ENCODE measurements at regions not wholly inside any gene's neighbourhood (a gene's known extent, or its start where the extent isn't known, plus 50 kb on each side); places are given as distances from the start of the nearest gene placed in this dataset.

GRCh38 chr3:139202959-139203349 is 140.9 kb upstream of the MRPS22 start:
- Histone ChIP-seq H3K4me1 (ENCODE audit: control insufficient read depth, extremely low read depth, insufficient read depth, low read length) (no peaks in the 10 kb centered on the region), H3K4me2 (ENCODE audit: extremely low read depth, insufficient read depth, low read length) (no peak overlapping the region), H3K27me3 (ENCODE audit: control insufficient read depth, insufficient read depth, low read length) (no peaks in the 10 kb centered on the region), H3K27ac (ENCODE audit: insufficient read depth, low read length) (no peak overlapping the region), H4K20me1 (ENCODE audit: control insufficient read depth, extremely low read depth, insufficient read depth, low read length) (no peaks in the 10 kb centered on the region), H3K9me3 (ENCODE audit: control insufficient read depth, insufficient read depth, low read depth, low read length) (no peaks in the 10 kb centered on the region), H3K9ac (ENCODE audit: insufficient read depth, low read length) (no peak overlapping the region), H3K4me3 (replicated peaks in 1 of 4; ENCODE audit: control extremely low read depth in 1 of 4, insufficient read depth in 1 of 4, low read depth in 3 of 4, low read length in 4 of 4) (no peak overlapping the region), H3K79me2 (ENCODE audit: control insufficient read depth, insufficient read depth, low read length) (no peaks in the 10 kb centered on the region), H3K36me3 (ENCODE audit: control insufficient read depth, insufficient read depth, low read length) (no peaks in the 10 kb centered on the region), H2AFZ (ENCODE audit: low read length) (no peak overlapping the region)
- no peak for TF ChIP-seq EZH2 (IDR thresholded peaks at IDR 0.05; ENCODE audit: low read length, missing control alignments)
- no peak for DNase-seq (ENCODE audit: low read depth in 2 of 2)

GRCh38 chr3:139203752-139204151 is 140.1 kb upstream of the MRPS22 start:
- Histone ChIP-seq H3K27ac (ENCODE audit: insufficient read depth, low read length) (no peak overlapping the region), H3K4me3 (replicated peaks in 1 of 4; ENCODE audit: control extremely low read depth in 1 of 4, insufficient read depth in 1 of 4, low read depth in 3 of 4, low read length in 4 of 4) (no peak overlapping the region), H3K36me3 (ENCODE audit: control insufficient read depth, insufficient read depth, low read length) (no peaks in the 10 kb centered on the region), H4K20me1 (ENCODE audit: control insufficient read depth, extremely low read depth, insufficient read depth, low read length) (no peaks in the 10 kb centered on the region), H3K27me3 (ENCODE audit: control insufficient read depth, insufficient read depth, low read length) (no peaks in the 10 kb centered on the region), H3K4me1 (ENCODE audit: control insufficient read depth, extremely low read depth, insufficient read depth, low read length) (no peaks in the 10 kb centered on the region), H3K9me3 (ENCODE audit: control insufficient read depth, insufficient read depth, low read depth, low read length) (no peaks in the 10 kb centered on the region), H3K9ac (ENCODE audit: insufficient read depth, low read length) (no peak overlapping the region), H3K79me2 (ENCODE audit: control insufficient read depth, insufficient read depth, low read length) (no peaks in the 10 kb centered on the region), H2AFZ (ENCODE audit: low read length) (no peak overlapping the region), H3K4me2 (ENCODE audit: extremely low read depth, insufficient read depth, low read length) (no peak overlapping the region)
- TF ChIP-seq EZH2 (IDR thresholded peaks at IDR 0.05; ENCODE audit: low read length, missing control alignments) (no peak), CTCF (conservative IDR thresholded peaks at IDR 0.05 in 1 of 2, IDR thresholded peaks at IDR 0.05 in 1 of 2; ENCODE audit: low read depth in 1 of 2, low read length in 2 of 2) (no peak)
- DNase-seq (ENCODE audit: low read depth in 2 of 2): no peak

- Histone ChIP-seq H3K27me3 (ENCODE audit: control insufficient read depth, insufficient read depth, low read length) (no peaks in the 10 kb centered on the region), H4K20me1 (ENCODE audit: control insufficient read depth, extremely low read depth, insufficient read depth, low read length) (no peaks in the 10 kb centered on the region), H3K4me3 (replicated peaks in 1 of 4; ENCODE audit: control extremely low read depth in 1 of 4, insufficient read depth in 1 of 4, low read depth in 3 of 4, low read length in 4 of 4) (no peak overlapping the region), H3K9me3 (ENCODE audit: control insufficient read depth, insufficient read depth, low read depth, low read length) (no peaks in the 10 kb centered on the region), H2AFZ (ENCODE audit: low read length) (no peak overlapping the region), H3K4me2 (ENCODE audit: extremely low read depth, insufficient read depth, low read length) (no peak overlapping the region), H3K9ac (ENCODE audit: insufficient read depth, low read length) (no peak overlapping the region), H3K36me3 (ENCODE audit: control insufficient read depth, insufficient read depth, low read length) (no peaks in the 10 kb centered on the region), H3K79me2 (ENCODE audit: control insufficient read depth, insufficient read depth, low read length) (no peaks in the 10 kb centered on the region), H3K4me1 (ENCODE audit: control insufficient read depth, extremely low read depth, insufficient read depth, low read length) (no peaks in the 10 kb centered on the region), H3K27ac (ENCODE audit: insufficient read depth, low read length) (no peak overlapping the region)
- TF ChIP-seq EZH2 (IDR thresholded peaks at IDR 0.05; ENCODE audit: low read length, missing control alignments): no peak
- no peak for TF ChIP-seq CTCF (conservative IDR thresholded peaks at IDR 0.05 in 1 of 2, IDR thresholded peaks at IDR 0.05 in 1 of 2; ENCODE audit: low read depth in 1 of 2, low read length in 2 of 2)
- no peak for DNase-seq (ENCODE audit: low read depth in 2 of 2)
Measured at GRCh38 chr3:139204728-139205127, 139.1 kb upstream of the MRPS22 start.

All from fibroblast of lung (primary cell).